ENCODE measurements at regions not wholly inside any gene's neighbourhood (a gene's known extent, or its start where the extent isn't known, plus 50 kb on each side); places are given as distances from the start of the nearest gene placed in this dataset.

DNA sequence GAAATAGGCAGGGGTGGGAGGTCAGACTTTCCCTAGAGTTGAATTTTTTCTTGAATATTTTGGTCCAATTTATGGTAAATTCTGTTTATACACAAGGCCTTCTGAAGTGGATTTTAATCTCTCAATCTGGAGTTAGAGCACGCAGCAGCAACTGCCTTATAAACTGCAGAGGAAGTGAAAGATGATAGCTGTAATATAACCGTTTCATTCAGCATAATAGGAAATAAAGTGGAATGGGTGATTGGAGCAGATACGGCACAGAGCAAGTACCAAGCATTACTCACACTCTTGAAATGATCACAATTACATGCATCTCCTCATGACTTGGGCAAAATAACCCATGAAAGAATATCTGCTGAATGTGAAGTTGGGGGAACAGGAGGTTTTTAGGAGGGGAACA lies 106.8 kb downstream of the ARRDC4 start:
- TF ChIP-seq, protein P1, sequence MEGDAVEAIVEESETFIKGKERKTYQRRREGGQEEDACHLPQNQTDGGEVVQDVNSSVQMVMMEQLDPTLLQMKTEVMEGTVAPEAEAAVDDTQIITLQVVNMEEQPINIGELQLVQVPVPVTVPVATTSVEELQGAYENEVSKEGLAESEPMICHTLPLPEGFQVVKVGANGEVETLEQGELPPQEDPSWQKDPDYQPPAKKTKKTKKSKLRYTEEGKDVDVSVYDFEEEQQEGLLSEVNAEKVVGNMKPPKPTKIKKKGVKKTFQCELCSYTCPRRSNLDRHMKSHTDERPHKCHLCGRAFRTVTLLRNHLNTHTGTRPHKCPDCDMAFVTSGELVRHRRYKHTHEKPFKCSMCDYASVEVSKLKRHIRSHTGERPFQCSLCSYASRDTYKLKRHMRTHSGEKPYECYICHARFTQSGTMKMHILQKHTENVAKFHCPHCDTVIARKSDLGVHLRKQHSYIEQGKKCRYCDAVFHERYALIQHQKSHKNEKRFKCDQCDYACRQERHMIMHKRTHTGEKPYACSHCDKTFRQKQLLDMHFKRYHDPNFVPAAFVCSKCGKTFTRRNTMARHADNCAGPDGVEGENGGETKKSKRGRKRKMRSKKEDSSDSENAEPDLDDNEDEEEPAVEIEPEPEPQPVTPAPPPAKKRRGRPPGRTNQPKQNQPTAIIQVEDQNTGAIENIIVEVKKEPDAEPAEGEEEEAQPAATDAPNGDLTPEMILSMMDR (IDR thresholded peaks at IDR 0.05; ENCODE audit: low read depth, low read length): no peak
- TF ChIP-seq, protein P2, sequence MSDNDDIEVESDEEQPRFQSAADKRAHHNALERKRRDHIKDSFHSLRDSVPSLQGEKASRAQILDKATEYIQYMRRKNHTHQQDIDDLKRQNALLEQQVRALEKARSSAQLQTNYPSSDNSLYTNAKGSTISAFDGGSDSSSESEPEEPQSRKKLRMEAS (IDR thresholded peaks at IDR 0.05; ENCODE audit: low read depth, low read length): no peak

All from NB4 (cell line).